GM23338 (cell line): ENCODE measurements at regions not wholly inside any gene's neighbourhood (a gene's known extent, or its start where the extent isn't known, plus 50 kb on each side); places are given as distances from the start of the nearest gene placed in this dataset.

Source experiments
- ATAC-seq: fragments of 200-7000 bp; cut with Tn5 transposase; 3 replicates; pipeline ENCODE4 v1.9.1; 2020
- DNase-seq: peaks from one replicate; pipeline ENCODE4 v3.0.0-alpha.2; 2015; ENCODE audit warnings: low spot score
- H2AFZ ChIP-seq: fragments of 200-600 bp; sonication (generic); 2 replicates; pipeline ENCODE4 v1.8.0; 2016; ENCODE audit warnings: antibody characterized with exemption, mild to moderate bottlenecking, moderate library complexity
- H3F3A ChIP-seq: fragments of 200-600 bp; sonication (generic); replicated peaks from 2 replicates; pipeline ENCODE4 v1.8.0; 2017; ENCODE audit warnings: antibody characterized with exemption, mixed run types, low read depth
- H3K27ac ChIP-seq: fragments of 200-600 bp; sonication (generic); 2 replicates; pipeline ENCODE4 v1.6.1; 2016; ENCODE audit warnings: low read depth
- H3K27me3 ChIP-seq: fragments of 200-600 bp; sonication (generic); 2 replicates; pipeline ENCODE4 v1.8.0; 2016; ENCODE audit warnings: mild to moderate bottlenecking, mixed run types, moderate library complexity; ENCODE audit not compliant: insufficient read depth
- H3K36me3 ChIP-seq: fragments of 200-600 bp; sonication (generic); 2 replicates; pipeline ENCODE4 v1.8.0; 2016; ENCODE audit warnings: mild to moderate bottlenecking; ENCODE audit not compliant: insufficient read depth
- H3K4me1 ChIP-seq: fragments of 200-600 bp; sonication (generic); 2 replicates; pipeline ENCODE4 v1.8.0; 2016; ENCODE audit warnings: mild to moderate bottlenecking, moderate library complexity; ENCODE audit not compliant: insufficient read depth
- H3K4me2 ChIP-seq: fragments of 200-600 bp; sonication (generic); 2 replicates; pipeline ENCODE4 v1.7.1; 2017; ENCODE audit warnings: mixed run types
- H3K4me3 ChIP-seq: fragments of 200-600 bp; sonication (generic); 2 replicates; pipeline ENCODE4 v1.6.1; 2016; ENCODE audit warnings: mixed run types
- H3K79me2 ChIP-seq: fragments of 200-600 bp; sonication (generic); replicated peaks from 2 replicates; pipeline ENCODE4 v1.8.0; 2017; ENCODE audit warnings: mild to moderate bottlenecking; ENCODE audit not compliant: insufficient read depth
- H3K9me2 ChIP-seq: fragments of 200-600 bp; sonication (generic); 2 replicates; pipeline ENCODE4 v1.8.0; 2017; ENCODE audit not compliant: insufficient read depth
- H4K20me1 ChIP-seq: fragments of 200-600 bp; sonication (generic); replicated peaks from 2 replicates; pipeline ENCODE4 v1.8.0; 2017; ENCODE audit warnings: mild to moderate bottlenecking; ENCODE audit not compliant: insufficient read depth
- H3K27ac Mint-ChIP-seq: 2 replicates; pipeline ENCODE4 v1.8.0; 2020; ENCODE audit warnings: inconsistent platforms, mild to moderate bottlenecking, moderate library complexity, mixed read lengths
- H3K27me3 Mint-ChIP-seq: 3 replicates; pipeline ENCODE4 v1.8.0; 2022; ENCODE audit warnings: low read depth, mild to moderate bottlenecking, moderate library complexity, mixed read lengths, inconsistent platforms; ENCODE audit not compliant: insufficient read depth, poor library complexity
- H3K36me3 Mint-ChIP-seq: 3 replicates; pipeline ENCODE4 v1.8.0; 2021; ENCODE audit warnings: low read depth, mild to moderate bottlenecking, inconsistent platforms, moderate library complexity, mixed read lengths
- H3K4me1 Mint-ChIP-seq: 3 replicates; pipeline ENCODE4 v1.8.0; 2020; ENCODE audit warnings: mild to moderate bottlenecking, inconsistent platforms, mixed read lengths
- H3K4me3 Mint-ChIP-seq: 3 replicates; pipeline ENCODE4 v1.8.0; 2021; ENCODE audit warnings: moderate library complexity, mild to moderate bottlenecking, inconsistent platforms, mixed read lengths
- H3K9me3 Mint-ChIP-seq: 3 replicates; pipeline ENCODE4 v1.8.0; 2020; ENCODE audit warnings: moderate library complexity, mild to moderate bottlenecking, inconsistent platforms, mixed read lengths
- CREB1 ChIP-seq: fragments of 250-450 bp; sonication (Bioruptor Pico); IDR thresholded peaks from 2 replicates; pipeline ENCODE4 v1.5.0; 2020; ENCODE audit warnings: low read depth, mild to moderate bottlenecking, moderate library complexity
- CTCF ChIP-seq, 2 experiments: fragments of 200-600 bp in 1 of 2; sonication (generic) in 1 of 2; conservative IDR thresholded peaks; 2 replicates each; pipeline versions ENCODE4 v1.5.1 to v1.6.1; 2016 to 2017; ENCODE audit warnings: antibody characterized with exemption in 2 of 2, low read depth in 2 of 2, mild to moderate bottlenecking in 2 of 2, moderate library complexity in 1 of 2
- EZH2 ChIP-seq: fragments of 200-600 bp; sonication (generic); IDR thresholded peaks from one replicate; pipeline ENCODE4 v1.8.0; 2017; ENCODE audit warnings: antibody characterized with exemption, mild to moderate bottlenecking, low read depth; ENCODE audit not compliant: unreplicated experiment
- EZH2phosphoT487 ChIP-seq: fragments of 200-600 bp; sonication (generic); IDR thresholded peaks from one replicate; pipeline ENCODE4 v1.8.1; 2018; ENCODE audit warnings: antibody characterized with exemption; ENCODE audit not compliant: unreplicated experiment
- JUNB ChIP-seq: IDR thresholded peaks from one replicate; pipeline ENCODE4 v1.6.1; 2016; ENCODE audit warnings: antibody characterized with exemption; ENCODE audit not compliant: unreplicated experiment
- POLR2AphosphoS5 ChIP-seq: IDR thresholded peaks from 2 replicates; pipeline ENCODE4 v1.6.1; 2016; ENCODE audit warnings: antibody characterized with exemption, low read depth
- STAT1 ChIP-seq: IDR thresholded peaks from one replicate; pipeline ENCODE4 v1.6.1; 2016; ENCODE audit warnings: antibody characterized with exemption; ENCODE audit not compliant: unreplicated experiment
- ZNF331 ChIP-seq: fragments of 250-450 bp; sonication (Bioruptor Pico); IDR thresholded peaks from 2 replicates; pipeline ENCODE4 v1.5.0; 2020; ENCODE audit warnings: low read depth, mild to moderate bottlenecking, moderate library complexity
- TF ChIP-seq, protein P1 (sequence below): IDR thresholded peaks from one replicate; pipeline ENCODE4 v1.6.1; 2018; ENCODE audit warnings: antibody characterized with exemption; ENCODE audit not compliant: unreplicated experiment
- TF ChIP-seq, protein P2 (sequence below): IDR thresholded peaks from 2 replicates; pipeline ENCODE4 v1.6.1; 2016; ENCODE audit warnings: antibody characterized with exemption

DNA sequence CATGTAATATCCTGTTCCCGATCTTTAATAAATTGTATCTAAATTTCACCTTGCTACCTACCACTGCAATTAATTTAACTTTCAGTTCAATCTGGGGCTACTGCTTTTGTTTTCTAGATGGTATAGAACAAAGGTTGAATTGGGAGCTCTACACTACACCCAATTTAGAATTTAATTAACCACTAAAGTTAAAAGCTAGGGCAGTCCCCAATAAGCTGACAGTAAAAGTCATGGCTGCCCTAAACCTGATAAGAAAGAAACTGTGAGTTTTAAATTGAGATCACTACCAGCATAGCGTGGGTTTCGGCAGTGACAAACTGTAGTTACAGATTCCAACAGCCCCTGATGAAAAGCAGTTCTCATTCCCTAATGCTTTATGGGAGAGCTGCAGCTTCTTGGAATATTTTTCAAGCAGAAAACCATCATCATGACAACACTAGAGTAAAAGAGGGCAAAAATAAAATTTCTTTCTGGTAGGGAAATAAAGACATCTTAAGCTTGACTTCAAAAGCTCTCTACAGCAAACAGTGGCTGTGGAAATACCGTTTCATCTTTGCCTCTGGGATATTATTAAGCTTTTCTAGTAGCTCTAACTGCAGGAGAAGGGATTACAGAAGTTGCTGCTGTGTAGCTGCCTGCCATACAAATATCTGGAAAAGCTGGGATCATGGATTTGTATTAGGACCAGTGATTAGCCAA lies 1372.1 kb downstream of the EPHA7 start:
- H3K4me1 Mint-ChIP-seq: peaks cover 3% of the 10 kb centered on the region; the same call in 2 of the 3 replicates
- H3K27me3 ChIP-seq: no peaks in the 10 kb centered on the region
- no peaks in the 10 kb centered on the region for H3K9me2 ChIP-seq
- DNase-seq: no peak
- H3K4me2 ChIP-seq: no peak overlapping the region
- TF ChIP-seq JUNB (no peak), EZH2phosphoT487 (no peak), EZH2 (no peak)
- TF ChIP-seq, protein P1, sequence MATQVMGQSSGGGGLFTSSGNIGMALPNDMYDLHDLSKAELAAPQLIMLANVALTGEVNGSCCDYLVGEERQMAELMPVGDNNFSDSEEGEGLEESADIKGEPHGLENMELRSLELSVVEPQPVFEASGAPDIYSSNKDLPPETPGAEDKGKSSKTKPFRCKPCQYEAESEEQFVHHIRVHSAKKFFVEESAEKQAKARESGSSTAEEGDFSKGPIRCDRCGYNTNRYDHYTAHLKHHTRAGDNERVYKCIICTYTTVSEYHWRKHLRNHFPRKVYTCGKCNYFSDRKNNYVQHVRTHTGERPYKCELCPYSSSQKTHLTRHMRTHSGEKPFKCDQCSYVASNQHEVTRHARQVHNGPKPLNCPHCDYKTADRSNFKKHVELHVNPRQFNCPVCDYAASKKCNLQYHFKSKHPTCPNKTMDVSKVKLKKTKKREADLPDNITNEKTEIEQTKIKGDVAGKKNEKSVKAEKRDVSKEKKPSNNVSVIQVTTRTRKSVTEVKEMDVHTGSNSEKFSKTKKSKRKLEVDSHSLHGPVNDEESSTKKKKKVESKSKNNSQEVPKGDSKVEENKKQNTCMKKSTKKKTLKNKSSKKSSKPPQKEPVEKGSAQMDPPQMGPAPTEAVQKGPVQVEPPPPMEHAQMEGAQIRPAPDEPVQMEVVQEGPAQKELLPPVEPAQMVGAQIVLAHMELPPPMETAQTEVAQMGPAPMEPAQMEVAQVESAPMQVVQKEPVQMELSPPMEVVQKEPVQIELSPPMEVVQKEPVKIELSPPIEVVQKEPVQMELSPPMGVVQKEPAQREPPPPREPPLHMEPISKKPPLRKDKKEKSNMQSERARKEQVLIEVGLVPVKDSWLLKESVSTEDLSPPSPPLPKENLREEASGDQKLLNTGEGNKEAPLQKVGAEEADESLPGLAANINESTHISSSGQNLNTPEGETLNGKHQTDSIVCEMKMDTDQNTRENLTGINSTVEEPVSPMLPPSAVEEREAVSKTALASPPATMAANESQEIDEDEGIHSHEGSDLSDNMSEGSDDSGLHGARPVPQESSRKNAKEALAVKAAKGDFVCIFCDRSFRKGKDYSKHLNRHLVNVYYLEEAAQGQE: no peak
- H3K4me3 Mint-ChIP-seq: no peak overlapping the region
- no peak for ATAC-seq
- H2AFZ ChIP-seq: 0 out of 2 replicates have a peak overlapping the region, but pooled peaks have one; percentile 3
- H3K36me3 Mint-ChIP-seq: no peaks in the 10 kb centered on the region
- no peaks in the 10 kb centered on the region for H3F3A ChIP-seq
- no peaks in the 10 kb centered on the region for H4K20me1 ChIP-seq
- no peaks in the 10 kb centered on the region for H3K79me2 ChIP-seq
- no peaks in the 10 kb centered on the region for H3K4me1 ChIP-seq
- no peak overlapping the region for H3K27ac ChIP-seq
- no peaks in the 10 kb centered on the region for H3K36me3 ChIP-seq
- no peak overlapping the region for H3K27ac Mint-ChIP-seq
- no peaks in the 10 kb centered on the region for H3K27me3 Mint-ChIP-seq
- H3K9me3 Mint-ChIP-seq: no peaks in the 10 kb centered on the region
- H3K4me3 ChIP-seq: no peak overlapping the region

DNA sequence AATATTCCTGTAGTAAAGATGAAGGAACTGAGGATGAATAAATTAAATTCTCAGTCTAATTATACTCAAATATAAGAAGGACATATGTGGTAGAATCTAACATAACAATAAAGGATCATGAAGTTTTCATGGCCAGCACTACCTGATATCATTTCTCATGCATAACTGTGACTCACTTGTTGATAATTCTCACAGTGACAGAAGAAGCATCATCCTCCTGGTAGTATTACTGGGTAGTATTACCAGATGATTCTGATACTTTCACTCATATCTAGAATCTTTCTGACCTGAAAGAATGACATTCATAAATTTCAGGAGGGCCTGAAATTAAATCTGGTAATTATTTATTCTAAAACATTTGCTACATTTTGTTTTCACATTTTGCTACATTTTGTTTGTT lies 1375.0 kb downstream of the EPHA7 start:
- Histone ChIP-seq H3K36me3 (no peaks in the 10 kb centered on the region), H2AFZ (no peak overlapping the region), H3K27me3 (no peaks in the 10 kb centered on the region), H3K79me2 (no peaks in the 10 kb centered on the region), H3K4me1 (no peaks in the 10 kb centered on the region), H3F3A (no peaks in the 10 kb centered on the region), H4K20me1 (no peaks in the 10 kb centered on the region), H3K4me3 (no peak overlapping the region), H3K27ac (no peak overlapping the region), H3K9me2 (no peaks in the 10 kb centered on the region), H3K4me2 (no peak overlapping the region)
- no peaks in the 10 kb centered on the region for H3K27me3 Mint-ChIP-seq
- H3K27ac Mint-ChIP-seq: no peak overlapping the region
- H3K4me1 Mint-ChIP-seq: peaks cover 9% of the 10 kb centered on the region
- TF ChIP-seq ZNF331 (no peak), POLR2AphosphoS5 (no peak), EZH2 (no peak), EZH2phosphoT487 (no peak), CTCF (conservative IDR thresholded peaks at IDR 0.05; ENCODE audit: low read depth in 2 of 2) (no peak), STAT1 (no peak), CREB1 (no peak), JUNB (no peak)
- TF ChIP-seq, protein P2, sequence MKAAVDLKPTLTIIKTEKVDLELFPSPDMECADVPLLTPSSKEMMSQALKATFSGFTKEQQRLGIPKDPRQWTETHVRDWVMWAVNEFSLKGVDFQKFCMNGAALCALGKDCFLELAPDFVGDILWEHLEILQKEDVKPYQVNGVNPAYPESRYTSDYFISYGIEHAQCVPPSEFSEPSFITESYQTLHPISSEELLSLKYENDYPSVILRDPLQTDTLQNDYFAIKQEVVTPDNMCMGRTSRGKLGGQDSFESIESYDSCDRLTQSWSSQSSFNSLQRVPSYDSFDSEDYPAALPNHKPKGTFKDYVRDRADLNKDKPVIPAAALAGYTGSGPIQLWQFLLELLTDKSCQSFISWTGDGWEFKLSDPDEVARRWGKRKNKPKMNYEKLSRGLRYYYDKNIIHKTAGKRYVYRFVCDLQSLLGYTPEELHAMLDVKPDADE: no peak
- TF ChIP-seq, protein P1: no peak
- H3K9me3 Mint-ChIP-seq: no peaks in the 10 kb centered on the region
- H3K4me3 Mint-ChIP-seq: no peak overlapping the region
- DNase-seq (no peak), ATAC-seq (no peak)
- no peaks in the 10 kb centered on the region for H3K36me3 Mint-ChIP-seq
